H9 (cell line): ENCODE measurements at regions not wholly inside any gene's neighbourhood (a gene's known extent, or its start where the extent isn't known, plus 50 kb on each side); places are given as distances from the start of the nearest gene placed in this dataset.

Experiments
- DNase-seq: peaks from one replicate; pipeline ENCODE4 v3.0.0-alpha.2; 2017
- H2AFZ ChIP-seq: one replicate; pipeline ENCODE4 v1.6.1; 2013; ENCODE audit warnings: mild to moderate bottlenecking, low read length, control low read depth, moderate library complexity
- H2AK5ac ChIP-seq: 2 replicates; pipeline ENCODE4 v1.6.1; 2013; ENCODE audit warnings: low read length, control low read depth, mixed read lengths; ENCODE audit not compliant: insufficient read length
- H2BK120ac ChIP-seq: one replicate; pipeline ENCODE4 v1.6.1; 2013; ENCODE audit warnings: low read depth, mild to moderate bottlenecking, low read length, control low read depth, inconsistent platforms; ENCODE audit not compliant: poor library complexity, severe bottlenecking
- H2BK12ac ChIP-seq: 2 replicates; pipeline ENCODE4 v1.6.1; 2013; ENCODE audit warnings: low read length, control low read depth, mixed read lengths, low read depth; ENCODE audit not compliant: insufficient read length
- H2BK15ac ChIP-seq: 2 replicates; pipeline ENCODE4 v1.6.1; 2013; ENCODE audit warnings: low read depth, low read length, control low read depth
- H2BK20ac ChIP-seq: one replicate; pipeline ENCODE4 v1.6.1; 2013; ENCODE audit warnings: low read depth, mild to moderate bottlenecking, low read length, control low read depth, inconsistent platforms; ENCODE audit not compliant: poor library complexity, severe bottlenecking
- H2BK5ac ChIP-seq: 2 replicates; pipeline ENCODE4 v1.6.1; 2013; ENCODE audit warnings: low read length, control low read depth, mixed read lengths; ENCODE audit not compliant: insufficient read length
- H3K14ac ChIP-seq: 2 replicates; pipeline ENCODE4 v1.6.1; 2013; ENCODE audit warnings: low read length, control low read depth; ENCODE audit not compliant: insufficient read depth
- H3K18ac ChIP-seq: 2 replicates; pipeline ENCODE4 v1.6.1; 2013; ENCODE audit warnings: low read depth, mild to moderate bottlenecking, mixed read lengths, low read length, control low read depth; ENCODE audit not compliant: insufficient read length
- H3K23ac ChIP-seq: 2 replicates; pipeline ENCODE4 v1.6.1; 2013; ENCODE audit warnings: low read length, control low read depth, mixed read lengths, low read depth; ENCODE audit not compliant: insufficient read length
- H3K23me2 ChIP-seq: 2 replicates; pipeline ENCODE4 v1.6.1; 2013; ENCODE audit warnings: low read depth, mild to moderate bottlenecking, mixed read lengths, low read length, control low read depth; ENCODE audit not compliant: insufficient read length, poor library complexity, severe bottlenecking
- H3K27ac ChIP-seq: 2 replicates; pipeline ENCODE4 v1.5.1; 2013; ENCODE audit warnings: low read length, control low read depth, mixed read lengths, low read depth; ENCODE audit not compliant: insufficient read length
- H3K27me3 ChIP-seq: 2 replicates; pipeline ENCODE4 v1.6.1; 2013; ENCODE audit warnings: low read length, control low read depth, inconsistent platforms; ENCODE audit not compliant: insufficient read depth
- H3K4ac ChIP-seq: 2 replicates; pipeline ENCODE4 v1.6.1; 2013; ENCODE audit warnings: low read depth, mild to moderate bottlenecking, control low read depth, inconsistent platforms, low read length, moderate library complexity
- H3K4me1 ChIP-seq: 2 replicates; pipeline ENCODE4 v1.6.1; 2013; ENCODE audit warnings: low read length, control low read depth, inconsistent platforms; ENCODE audit not compliant: insufficient read depth
- H3K4me2 ChIP-seq: 2 replicates; pipeline ENCODE4 v1.6.1; 2013; ENCODE audit warnings: low read length, control low read depth, mixed read lengths; ENCODE audit not compliant: insufficient read length, insufficient read depth
- H3K56ac ChIP-seq: 2 replicates; pipeline ENCODE4 v1.6.1; 2013; ENCODE audit warnings: low read depth, mild to moderate bottlenecking, mixed read lengths, low read length, control low read depth; ENCODE audit not compliant: insufficient read length
- H3K79me1 ChIP-seq: 2 replicates; pipeline ENCODE4 v1.6.1; 2013; ENCODE audit warnings: low read depth, mild to moderate bottlenecking, moderate library complexity, low read length, control low read depth, inconsistent platforms; ENCODE audit not compliant: insufficient read depth, poor library complexity, severe bottlenecking
- H3K79me2 ChIP-seq: 2 replicates; pipeline ENCODE4 v1.6.1; 2013; ENCODE audit warnings: low read length, control low read depth, inconsistent platforms; ENCODE audit not compliant: insufficient read depth
- H3K9ac ChIP-seq: 2 replicates; pipeline ENCODE4 v1.6.1; 2013; ENCODE audit warnings: low read length, control low read depth, mixed read lengths; ENCODE audit not compliant: insufficient read length; ENCODE audit errors: extremely low read depth
- H3K9me3 ChIP-seq: one replicate; pipeline ENCODE4 v1.6.1; 2013; ENCODE audit warnings: low read depth, low read length, inconsistent platforms; ENCODE audit not compliant: control insufficient read depth
- H3T11ph ChIP-seq: one replicate; pipeline ENCODE4 v1.6.1; 2013; ENCODE audit warnings: mild to moderate bottlenecking, low read length, control low read depth, inconsistent platforms
- H4K20me1 ChIP-seq: one replicate; pipeline ENCODE4 v1.6.1; 2013; ENCODE audit not compliant: control insufficient read depth, insufficient read length, insufficient read depth
- H4K5ac ChIP-seq: 2 replicates; pipeline ENCODE4 v1.6.1; 2013; ENCODE audit warnings: low read depth, mild to moderate bottlenecking, mixed read lengths, low read length, control low read depth; ENCODE audit not compliant: insufficient read length
- H4K8ac ChIP-seq: replicated peaks from 2 replicates; pipeline ENCODE4 v1.6.1; 2013; ENCODE audit warnings: low read length, control low read depth, mixed read lengths, low read depth; ENCODE audit not compliant: insufficient read length
- H4K91ac ChIP-seq: 2 replicates; pipeline ENCODE4 v1.6.1; 2013; ENCODE audit warnings: low read depth, mild to moderate bottlenecking, moderate library complexity, mixed read lengths, low read length, control low read depth; ENCODE audit not compliant: insufficient read length
- H3K27ac Mint-ChIP-seq, 3 experiments: 2 replicates in 2 of 3; 3 replicates in 1 of 3; pipeline ENCODE4 v1.8.0; 2020 to 2021; ENCODE audit warnings: mixed read lengths in 3 of 3, mild to moderate bottlenecking in 1 of 3, moderate library complexity in 1 of 3
- H3K27me3 Mint-ChIP-seq: 2 replicates; pipeline ENCODE4 v1.8.0; 2021; ENCODE audit warnings: low read depth, mild to moderate bottlenecking, moderate library complexity, mixed read lengths
- H3K36me3 Mint-ChIP-seq, 3 experiments: 2 replicates in 2 of 3; 3 replicates in 1 of 3; pipeline ENCODE4 v1.8.0; 2020 to 2021; ENCODE audit warnings: low read depth in 3 of 3, mixed read lengths in 3 of 3; ENCODE audit not compliant: insufficient read depth in 1 of 3
- H3K4me1 Mint-ChIP-seq, 2 experiments: 2 replicates each; pipeline ENCODE4 v1.8.0; 2020; ENCODE audit warnings: mixed read lengths in 2 of 2
- H3K4me3 Mint-ChIP-seq, 2 experiments: 2 replicates in 1 of 2; 3 replicates in 1 of 2; pipeline ENCODE4 v1.8.0; 2020 to 2021; ENCODE audit warnings: mild to moderate bottlenecking in 2 of 2, mixed read lengths in 2 of 2, moderate library complexity in 1 of 2
- H3K9me3 Mint-ChIP-seq, 2 experiments: 2 replicates in 1 of 2; 3 replicates in 1 of 2; pipeline ENCODE4 v1.8.0; 2020; ENCODE audit warnings: mild to moderate bottlenecking in 2 of 2, mixed read lengths in 2 of 2, moderate library complexity in 1 of 2
- CTCF ChIP-seq: fragments of 200-600 bp; sonication (generic); conservative IDR thresholded peaks from 3 replicates; pipeline ENCODE4 v1.8.0; 2021; ENCODE audit warnings: antibody characterized with exemption, mild to moderate bottlenecking
- WGBS: extraction: QIAGEN DNeasy Blood & Tissue Kit; methylation state at CpG from one replicate; pipeline ENCODE4 v1.1.7; 2013; ENCODE audit warnings: missing lambda C conversion rate, low lambda C conversion rate, mixed read lengths; ENCODE audit not compliant: insufficient read length; ENCODE audit errors: extremely low coverage; 5-methylcytosine and 5-hydroxymethylcytosine counted together

- TF ChIP-seq CTCF = no peak
- WGBS = no CpG with 5 or more reads among the region's 3 CpGs
- peaks cover 3 to 17% (median 15%) of the 10 kb centered on the region in 3 experiments; a peak in 5 of 7 replicates for H3K36me3 Mint-ChIP-seq
- no peak overlapping the region for H3K23ac ChIP-seq
- H2BK120ac ChIP-seq = no peak overlapping the region
- no peaks in the 10 kb centered on the region for H3K27me3 Mint-ChIP-seq
- no peaks in the 10 kb centered on the region for H3K27me3 ChIP-seq
- no peaks in the 10 kb centered on the region for H4K20me1 ChIP-seq
- no peak overlapping the region for H3K4me2 ChIP-seq
- H2AFZ ChIP-seq = no peak overlapping the region
- H3K4me1 ChIP-seq = no peaks in the 10 kb centered on the region
- no peak overlapping the region for H2AK5ac ChIP-seq
- peaks cover 5 to 8% of the 10 kb centered on the region in 2 experiments; a peak in 4 of 5 replicates for H3K9me3 Mint-ChIP-seq
- H3K9ac ChIP-seq = no peak overlapping the region
- peaks cover 15 to 16% of the 10 kb centered on the region in 2 experiments for H3K4me1 Mint-ChIP-seq
- H3K14ac ChIP-seq = no peak overlapping the region
- H3K27ac ChIP-seq = no peak overlapping the region
- no peak overlapping the region for H4K91ac ChIP-seq
- H3K56ac ChIP-seq = no peak overlapping the region
- H3K4me3 Mint-ChIP-seq = no peak overlapping the region
- no peak for DNase-seq
- H3K27ac Mint-ChIP-seq = no peak overlapping the region
- H3T11ph ChIP-seq = no peak overlapping the region
- no peak overlapping the region for H3K18ac ChIP-seq
- no peak overlapping the region for H2BK5ac ChIP-seq
- no peak overlapping the region for H2BK12ac ChIP-seq
- H2BK15ac ChIP-seq = no peak overlapping the region
- H3K4ac ChIP-seq = no peak overlapping the region
- H3K79me2 ChIP-seq = no peaks in the 10 kb centered on the region
- no peaks in the 10 kb centered on the region for H3K79me1 ChIP-seq
- no peak overlapping the region for H2BK20ac ChIP-seq
- H4K8ac ChIP-seq = no peak overlapping the region
- H3K9me3 ChIP-seq = peaks cover 7% of the 10 kb centered on the region
- no peak overlapping the region for H4K5ac ChIP-seq
- no peaks in the 10 kb centered on the region for H3K23me2 ChIP-seq
Observed at GRCh38 chr6:140486450-140487361, 1112.3 kb upstream of the CITED2 start.
